NT2/D1 (cell line): ENCODE measurements at regions not wholly inside any gene's neighbourhood (a gene's known extent, or its start where the extent isn't known, plus 50 kb on each side); places are given as distances from the start of the nearest gene placed in this dataset.

Experiments
- DNase-seq: peaks from one replicate; pipeline ENCODE4 v3.0.0-alpha.2; 2011; ENCODE audit warnings: low read depth, low spot score
- H3K27me3 ChIP-seq: 2 replicates; pipeline ENCODE4 v1.6.0; 2011; ENCODE audit warnings: mild to moderate bottlenecking; ENCODE audit not compliant: insufficient read length, insufficient read depth
- H3K36me3 ChIP-seq: 2 replicates; pipeline ENCODE4 v1.6.1; 2011; ENCODE audit warnings: mild to moderate bottlenecking, low read length, mixed read lengths; ENCODE audit not compliant: insufficient read depth, insufficient read length
- H3K4me1 ChIP-seq: 2 replicates; pipeline ENCODE4 v1.5.1; 2011; ENCODE audit not compliant: insufficient read depth, insufficient read length
- H3K4me3 ChIP-seq: 2 replicates; pipeline ENCODE4 v1.5.1; 2011; ENCODE audit warnings: low read depth; ENCODE audit not compliant: insufficient read length
- H3K9ac ChIP-seq: 2 replicates; pipeline ENCODE4 v1.6.0; 2011; ENCODE audit warnings: low read depth; ENCODE audit not compliant: insufficient read length
- H3K9me3 ChIP-seq: 2 replicates; pipeline ENCODE4 v1.5.1; 2011; ENCODE audit warnings: mild to moderate bottlenecking, low read length; ENCODE audit not compliant: insufficient read depth
- SUZ12 ChIP-seq: IDR thresholded peaks from 2 replicates; pipeline ENCODE4 v1.6.1; 2011; ENCODE audit not compliant: insufficient read length, insufficient read depth; ENCODE audit errors: extremely low read depth
- YY1 ChIP-seq: IDR thresholded peaks from 2 replicates; pipeline ENCODE4 v1.6.1; 2011; ENCODE audit not compliant: insufficient read length, insufficient read depth
- ZNF274 ChIP-seq: IDR thresholded peaks from 2 replicates; pipeline ENCODE4 v1.6.1; 2011; ENCODE audit warnings: mild to moderate bottlenecking, low read depth, low read length

DNA sequence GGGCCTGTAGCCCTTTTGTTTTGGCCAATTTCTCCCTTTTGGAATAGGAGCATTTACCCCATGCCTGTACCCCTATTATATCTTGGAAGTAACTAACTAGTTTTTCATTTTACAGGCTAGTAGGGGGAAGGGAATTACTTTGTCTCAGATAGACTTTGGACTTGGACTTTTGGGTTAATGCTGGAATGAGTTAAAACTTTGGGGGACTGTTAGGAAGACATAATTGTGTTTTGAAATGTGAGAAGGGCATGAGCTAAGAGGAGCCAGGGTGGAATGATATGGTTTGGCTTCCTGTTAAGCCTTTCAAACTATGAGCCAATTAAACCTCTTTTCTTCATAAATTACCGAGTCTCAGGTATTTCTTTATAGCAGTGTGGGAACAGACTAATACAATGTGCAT is 168.1 kb downstream of the FGF1 start:
- Histone ChIP-seq H3K9me3 (peaks cover 17% of the 10 kb centered on the region), H3K36me3 (no peaks in the 10 kb centered on the region), H3K4me3 (no peak overlapping the region), H3K27me3 (no peaks in the 10 kb centered on the region), H3K9ac (no peak overlapping the region), H3K4me1 (no peaks in the 10 kb centered on the region)
- TF ChIP-seq YY1 (no peak), ZNF274 (no peak), SUZ12 (no peak)
- DNase-seq: no peak

DNA sequence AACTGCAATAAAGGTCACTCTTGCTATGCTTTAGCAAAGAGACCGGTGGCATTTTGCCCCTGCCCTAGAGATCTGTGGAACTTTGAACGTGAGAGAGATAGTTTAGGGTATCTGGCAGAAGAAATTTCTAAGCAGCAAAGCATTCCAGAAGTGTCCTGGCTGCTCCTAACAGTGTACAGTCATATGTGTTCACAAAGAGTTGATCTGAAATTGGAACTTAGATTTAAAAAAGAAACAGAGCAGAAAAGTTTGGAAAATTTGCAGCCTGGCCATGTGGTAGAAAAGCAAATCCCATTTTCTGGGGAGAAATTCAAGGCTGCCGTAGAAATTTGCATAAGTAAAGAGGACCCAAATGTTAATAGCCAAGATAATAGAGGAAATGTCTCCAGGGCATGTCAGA is 169.2 kb downstream of the FGF1 start:
- Histone ChIP-seq H3K27me3 (no peaks in the 10 kb centered on the region), H3K36me3 (no peaks in the 10 kb centered on the region), H3K4me3 (no peak overlapping the region), H3K9me3 (peaks cover 17% of the 10 kb centered on the region), H3K4me1 (no peaks in the 10 kb centered on the region), H3K9ac (no peak overlapping the region)
- no peak for DNase-seq
- TF ChIP-seq YY1: no peak
- TF ChIP-seq SUZ12: no peak
- no peak for TF ChIP-seq ZNF274

DNA sequence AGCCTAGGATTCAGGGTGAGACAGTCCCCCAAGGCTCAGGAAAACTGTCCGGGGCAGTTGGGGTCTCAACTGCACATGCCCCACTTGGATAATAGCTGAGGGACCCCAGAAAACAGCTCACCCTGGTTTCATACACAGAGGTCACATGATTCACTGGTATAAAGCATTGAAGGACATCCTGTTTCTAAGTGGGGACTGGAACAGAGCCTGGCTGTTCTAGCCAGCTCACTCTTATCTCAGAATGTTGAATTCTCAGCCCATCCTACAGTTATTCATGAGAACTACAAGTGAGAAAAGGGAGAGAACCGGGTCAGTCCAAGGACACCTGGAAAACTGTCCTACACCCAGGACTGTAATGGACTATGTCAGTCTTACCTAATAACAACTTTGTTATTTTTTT is 170.9 kb downstream of the FGF1 start:
- Histone ChIP-seq H3K4me3 (no peak overlapping the region), H3K9me3 (peaks cover 17% of the 10 kb centered on the region), H3K27me3 (no peaks in the 10 kb centered on the region), H3K36me3 (no peaks in the 10 kb centered on the region), H3K9ac (no peak overlapping the region), H3K4me1 (no peaks in the 10 kb centered on the region)
- no peak for DNase-seq
- no peak for TF ChIP-seq ZNF274
- no peak for TF ChIP-seq SUZ12
- TF ChIP-seq YY1: no peak

DNA sequence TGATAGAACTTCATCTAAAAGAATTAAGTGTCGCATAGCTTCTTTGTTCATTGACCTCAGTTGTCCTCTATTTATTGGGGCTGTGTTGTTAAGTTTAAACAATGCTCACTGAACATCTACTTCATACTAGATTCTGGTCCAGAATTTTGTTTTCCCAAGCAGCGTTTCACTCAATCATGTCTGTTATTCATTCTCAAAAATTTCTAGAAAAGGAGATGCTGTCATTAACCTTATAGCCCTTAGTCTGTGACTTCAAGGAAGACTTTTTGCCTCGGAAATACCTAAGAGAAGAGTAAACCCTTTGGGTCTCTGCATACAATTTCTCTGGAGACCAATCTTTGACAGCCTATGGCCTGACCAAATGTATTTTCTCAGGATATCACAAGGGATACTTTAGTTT is 171.7 kb downstream of the FGF1 start:
- no peak for DNase-seq
- no peaks in the 10 kb centered on the region for H3K4me1 ChIP-seq
- TF ChIP-seq ZNF274 (no peak), SUZ12 (no peak), YY1 (no peak)
- no peaks in the 10 kb centered on the region for H3K27me3 ChIP-seq
- peaks cover 17% of the 10 kb centered on the region for H3K9me3 ChIP-seq
- no peaks in the 10 kb centered on the region for H3K36me3 ChIP-seq
- H3K4me3 ChIP-seq: no peak overlapping the region
- no peak overlapping the region for H3K9ac ChIP-seq

DNA sequence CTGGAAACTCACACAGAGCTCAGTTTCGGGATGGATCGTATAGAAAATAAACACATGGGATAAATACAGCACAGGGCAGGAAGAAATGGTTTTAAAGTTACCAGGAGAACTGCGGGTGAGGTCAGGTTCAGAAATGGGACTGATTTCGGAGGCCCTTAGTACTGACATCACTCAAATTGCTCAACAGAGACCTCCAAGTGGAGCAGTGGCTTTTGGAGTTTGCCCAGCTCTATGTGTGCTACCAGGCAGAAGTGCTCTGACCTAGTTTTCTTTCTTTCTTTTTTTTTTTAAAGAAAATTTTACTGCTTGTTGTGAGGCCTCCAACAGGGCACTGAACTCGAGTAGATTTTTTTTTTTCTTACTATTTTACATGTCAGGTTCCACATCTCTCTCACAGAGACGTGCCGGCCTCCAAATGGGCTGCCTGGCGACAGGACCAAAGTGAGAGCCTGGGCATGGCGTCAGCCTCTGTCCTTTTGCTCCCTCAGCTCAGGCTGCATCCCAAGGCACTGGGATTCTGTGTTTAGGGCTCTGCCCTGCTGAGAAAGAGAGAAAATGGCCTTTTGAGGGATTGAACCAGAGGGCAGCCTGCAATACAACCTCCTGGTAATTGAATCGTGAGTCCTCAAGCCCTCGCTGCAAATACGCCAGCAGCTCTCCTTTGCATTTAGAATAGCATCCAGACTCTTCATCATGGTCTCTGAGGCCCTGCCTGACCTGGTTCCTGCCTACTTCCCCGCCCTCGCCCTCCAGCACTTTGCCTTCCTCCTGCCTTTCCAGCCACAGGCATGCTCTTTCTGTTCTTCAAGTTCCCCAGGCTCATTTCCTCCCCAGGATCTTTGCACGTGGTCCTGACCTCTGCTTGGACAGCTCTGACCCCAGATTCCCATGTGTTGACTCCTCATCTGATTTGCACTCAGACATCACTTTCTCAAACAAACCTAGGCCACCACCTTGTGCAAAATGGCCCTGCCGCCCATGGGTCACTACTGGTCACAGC is 173.5 kb downstream of the FGF1 start:
- no peaks in the 10 kb centered on the region for H3K27me3 ChIP-seq

DNA sequence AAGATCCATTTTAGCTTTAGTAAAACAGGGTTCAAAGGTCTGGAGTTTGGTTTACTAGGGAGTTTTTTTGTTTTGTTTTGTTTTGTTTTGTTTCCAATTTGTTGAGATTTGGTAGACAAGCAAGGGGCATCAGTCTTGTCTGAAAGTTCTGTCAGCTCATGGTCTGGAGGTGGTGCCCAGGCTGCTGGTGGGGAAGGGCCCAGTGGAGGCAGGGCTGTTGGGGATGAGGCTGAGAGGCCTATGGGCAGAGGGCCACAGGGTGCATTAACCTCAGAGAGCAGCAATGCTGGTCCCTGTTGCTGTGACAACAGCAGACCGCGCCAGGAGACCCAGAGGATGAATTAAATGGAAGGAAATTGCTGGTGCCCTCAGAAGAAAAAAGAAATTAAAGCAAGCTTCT is 174.5 kb downstream of the FGF1 start:
- no peaks in the 10 kb centered on the region for H3K36me3 ChIP-seq
- H3K4me1 ChIP-seq: no peaks in the 10 kb centered on the region
- peaks cover 6% of the 10 kb centered on the region; the same call in 1 of the 2 replicates for H3K9me3 ChIP-seq
- no peaks in the 10 kb centered on the region for H3K27me3 ChIP-seq
- TF ChIP-seq ZNF274 (no peak), YY1 (no peak), SUZ12 (no peak)
- DNase-seq: no peak
- no peak overlapping the region for H3K9ac ChIP-seq
- no peak overlapping the region for H3K4me3 ChIP-seq

More for the DNA sequence above, 173.5 kb downstream of the FGF1 start:
- Histone ChIP-seq H3K36me3 (no peaks in the 10 kb centered on the region), H3K4me1 (no peaks in the 10 kb centered on the region), H3K9ac (no peak overlapping the region), H3K4me3 (no peak overlapping the region), H3K9me3 (peaks cover 13% of the 10 kb centered on the region)
- TF ChIP-seq YY1: no peak
- no peak for TF ChIP-seq SUZ12
- TF ChIP-seq ZNF274: no peak
- no peak for DNase-seq

DNA sequence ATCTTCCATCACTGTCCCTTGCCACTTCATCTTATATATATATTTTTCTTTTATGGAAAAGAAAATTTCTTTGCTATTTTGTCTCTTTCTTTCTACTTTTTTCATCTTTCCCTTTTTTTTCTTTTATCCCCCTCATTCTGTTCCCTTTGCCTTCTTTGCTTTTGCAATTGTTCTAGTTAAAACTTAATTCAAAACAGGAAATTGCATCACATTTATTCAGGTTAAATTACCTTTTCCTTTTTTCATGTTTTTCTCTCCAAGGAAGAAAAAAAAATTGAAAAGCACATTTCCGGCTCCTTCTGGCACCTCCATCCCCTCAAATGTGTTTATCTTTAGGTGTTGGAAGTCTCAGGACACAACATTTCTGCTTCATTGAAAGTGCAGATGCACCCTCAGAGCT is 176.9 kb downstream of the FGF1 start:
- no peak for DNase-seq
- Histone ChIP-seq H3K4me1 (no peaks in the 10 kb centered on the region), H3K4me3 (no peak overlapping the region), H3K9me3 (no peaks in the 10 kb centered on the region), H3K36me3 (no peaks in the 10 kb centered on the region), H3K9ac (no peak overlapping the region), H3K27me3 (no peaks in the 10 kb centered on the region)
- no peak for TF ChIP-seq SUZ12
- TF ChIP-seq YY1: no peak
- no peak for TF ChIP-seq ZNF274
